Glomerular endothelial cell (primary cell): ENCODE measurements at regions not wholly inside any gene's neighbourhood (a gene's known extent, or its start where the extent isn't known, plus 50 kb on each side); places are given as distances from the start of the nearest gene placed in this dataset.

Experiments used
- DNase-seq: peaks from one replicate; pipeline ENCODE4 v3.0.0-alpha.2; 2011; ENCODE audit warnings: low read depth, low spot score; ENCODE audit errors: extremely low read depth

GRCh38 chr15:75131269-75131643 is 70.4 kb upstream of the C15orf39 start:
- DNase-seq, result no peak

DNA sequence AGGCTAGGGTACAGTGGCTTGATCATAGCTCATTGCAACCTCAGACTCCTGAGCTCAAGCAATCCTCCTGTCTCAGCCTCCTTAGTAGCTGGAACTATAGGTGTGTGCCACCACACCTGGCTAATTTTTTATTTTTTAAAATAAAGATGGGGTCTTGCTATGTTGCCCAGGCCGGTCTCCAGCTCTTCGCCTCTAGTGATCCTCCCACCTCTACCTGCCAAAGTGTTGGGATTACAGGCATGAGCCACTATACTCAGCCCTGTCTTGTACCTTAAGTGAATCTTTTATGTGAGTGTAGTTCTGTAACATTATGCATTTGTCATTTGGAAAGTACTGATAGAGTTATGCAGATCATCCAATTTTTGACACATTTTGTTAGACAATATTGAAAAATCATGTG is 66.9 kb upstream of the C15orf39 start:
- DNase-seq, result no peak

- no peak for DNase-seq
Measured at GRCh38 chr15:75136118-75136517, 65.6 kb upstream of the C15orf39 start.

DNA sequence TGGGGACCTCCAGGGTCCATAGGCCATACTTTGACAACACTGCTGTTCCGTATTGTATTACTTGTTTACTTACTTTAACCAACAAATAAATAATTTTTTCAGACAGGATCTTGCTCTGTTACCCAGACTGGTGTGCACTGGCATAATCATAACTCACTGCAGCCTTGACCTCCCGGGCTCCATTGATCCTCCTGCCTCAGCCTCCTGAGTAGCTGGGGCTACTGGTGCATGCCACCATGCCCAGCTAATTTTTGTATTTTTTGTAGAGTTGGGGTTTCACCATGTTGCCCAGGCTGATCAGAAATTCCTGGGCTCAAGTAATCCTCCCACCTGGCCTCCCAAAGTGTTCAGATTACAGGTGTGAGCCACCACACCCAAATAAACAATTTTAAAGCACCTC is 64.9 kb upstream of the C15orf39 start:
- DNase-seq, result no peak

DNA sequence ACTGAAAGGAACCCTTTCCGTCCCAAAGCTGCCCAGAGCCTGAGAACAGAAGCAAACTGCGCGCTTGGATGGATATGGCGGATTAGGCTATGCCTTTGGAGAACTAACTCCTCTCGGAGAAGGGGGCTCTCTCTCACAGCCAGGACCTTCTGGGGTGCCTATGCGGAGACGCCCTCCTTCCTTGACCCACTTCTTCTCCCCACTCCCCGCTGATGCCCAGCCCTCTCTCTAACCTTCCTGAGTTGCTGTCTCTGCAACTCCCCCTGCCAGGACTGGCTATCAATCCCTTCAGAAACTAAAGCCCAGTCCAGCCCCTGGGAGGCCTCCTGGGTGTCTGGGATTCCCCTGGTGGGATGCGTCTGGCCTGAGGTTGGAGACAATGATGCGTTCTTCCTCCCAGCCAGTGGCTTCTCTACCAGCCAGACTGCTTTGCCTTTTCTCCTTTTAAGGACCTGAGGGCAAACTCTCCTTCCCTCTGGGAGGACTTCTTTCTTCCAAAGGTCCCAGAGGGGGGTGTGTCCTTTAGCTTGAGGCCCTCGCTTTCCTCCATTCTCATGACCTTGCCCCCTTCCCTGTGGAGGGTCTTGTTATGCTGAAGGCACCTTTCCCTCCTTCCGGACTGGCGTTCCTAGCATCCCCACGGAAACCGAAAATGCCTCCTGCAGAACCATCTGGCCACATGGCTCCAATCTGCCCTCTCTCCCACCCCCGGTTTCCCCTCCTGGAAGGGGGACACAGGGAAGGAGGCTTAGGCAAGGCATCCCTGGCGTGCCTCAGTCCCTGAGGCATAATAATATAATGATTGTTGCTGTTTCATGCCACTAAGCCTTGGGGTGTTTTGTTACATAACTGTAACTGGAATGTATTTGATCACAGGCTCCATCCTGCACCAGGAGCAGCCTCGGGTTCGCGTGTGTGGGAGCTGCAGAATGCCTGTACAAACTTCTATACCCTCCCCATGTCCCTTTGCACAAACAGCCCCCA is 63.4 kb upstream of the C15orf39 start:
- DNase-seq, result no peak

DNA sequence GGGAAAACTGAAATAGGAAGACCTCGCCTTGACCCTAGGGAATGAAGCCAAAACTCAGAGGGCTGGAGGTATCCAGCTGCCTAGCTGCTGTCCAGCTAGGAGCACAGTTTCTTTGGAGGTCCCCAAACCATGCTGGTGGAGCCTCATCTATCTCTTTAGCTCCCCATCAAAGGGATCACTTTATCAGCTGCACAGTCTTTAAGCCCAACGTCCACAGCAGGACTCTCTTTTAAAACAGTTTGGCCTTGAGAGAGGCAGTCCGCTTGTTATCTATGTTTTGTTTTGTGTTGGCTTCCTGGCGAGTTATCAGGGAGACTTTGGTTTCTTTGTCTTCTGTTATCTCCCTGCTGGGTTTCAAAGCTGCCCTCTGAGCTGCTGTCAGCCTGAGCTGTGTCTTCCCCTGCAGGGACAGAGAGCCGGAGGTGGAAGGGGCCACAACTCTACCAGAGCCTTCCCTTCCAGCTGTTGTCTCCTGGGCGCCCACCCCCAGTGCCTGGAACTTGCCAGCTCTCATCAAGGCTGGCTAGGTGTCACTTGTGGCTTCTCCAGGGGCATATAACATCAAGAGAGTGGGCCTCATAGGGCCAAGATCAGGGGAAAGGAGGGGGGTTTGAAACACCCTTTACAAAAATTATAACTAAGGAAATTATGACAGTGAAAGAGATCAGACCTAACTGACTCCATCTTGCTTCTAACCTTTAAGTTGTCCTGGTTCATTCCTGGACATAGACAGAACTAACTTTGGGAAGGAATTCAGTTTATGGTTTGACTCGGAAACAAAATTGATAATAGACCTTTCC is 61.4 kb upstream of the C15orf39 start:
- DNase-seq, result no peak

DNA sequence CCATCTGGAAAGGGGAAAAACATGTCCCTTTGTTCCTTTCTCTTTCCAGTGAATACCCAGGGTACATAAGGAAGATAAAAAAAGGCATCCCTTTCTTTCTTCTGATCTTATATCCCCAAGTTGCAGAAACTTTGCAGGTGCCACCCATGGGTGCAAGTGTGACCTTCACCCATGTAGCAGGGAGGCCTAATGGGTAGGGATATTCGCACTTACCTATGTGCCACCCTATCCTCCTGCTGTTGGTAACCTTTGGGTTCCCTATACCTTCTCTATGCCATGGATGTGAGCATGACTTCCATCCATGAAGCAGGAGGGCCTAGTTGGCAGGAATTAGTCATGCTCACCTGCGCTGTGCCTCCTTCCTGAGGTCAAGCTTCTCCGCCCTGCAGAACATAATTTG is 59.2 kb upstream of the C15orf39 start:
- DNase-seq, result no peak

GRCh38 chr15:75143738-75144334 is 57.8 kb upstream of the C15orf39 start:
- DNase-seq, result no peak

- no peak for DNase-seq
Measured at GRCh38 chr15:75145027-75145841, 56.4 kb upstream of the C15orf39 start.

GRCh38 chr15:75148280-75148679 is 53.4 kb upstream of the C15orf39 start:
- no peak for DNase-seq

GRCh38 chr15:75149867-75150709 is 51.6 kb upstream of the C15orf39 start:
- DNase-seq, result no peak

DNA sequence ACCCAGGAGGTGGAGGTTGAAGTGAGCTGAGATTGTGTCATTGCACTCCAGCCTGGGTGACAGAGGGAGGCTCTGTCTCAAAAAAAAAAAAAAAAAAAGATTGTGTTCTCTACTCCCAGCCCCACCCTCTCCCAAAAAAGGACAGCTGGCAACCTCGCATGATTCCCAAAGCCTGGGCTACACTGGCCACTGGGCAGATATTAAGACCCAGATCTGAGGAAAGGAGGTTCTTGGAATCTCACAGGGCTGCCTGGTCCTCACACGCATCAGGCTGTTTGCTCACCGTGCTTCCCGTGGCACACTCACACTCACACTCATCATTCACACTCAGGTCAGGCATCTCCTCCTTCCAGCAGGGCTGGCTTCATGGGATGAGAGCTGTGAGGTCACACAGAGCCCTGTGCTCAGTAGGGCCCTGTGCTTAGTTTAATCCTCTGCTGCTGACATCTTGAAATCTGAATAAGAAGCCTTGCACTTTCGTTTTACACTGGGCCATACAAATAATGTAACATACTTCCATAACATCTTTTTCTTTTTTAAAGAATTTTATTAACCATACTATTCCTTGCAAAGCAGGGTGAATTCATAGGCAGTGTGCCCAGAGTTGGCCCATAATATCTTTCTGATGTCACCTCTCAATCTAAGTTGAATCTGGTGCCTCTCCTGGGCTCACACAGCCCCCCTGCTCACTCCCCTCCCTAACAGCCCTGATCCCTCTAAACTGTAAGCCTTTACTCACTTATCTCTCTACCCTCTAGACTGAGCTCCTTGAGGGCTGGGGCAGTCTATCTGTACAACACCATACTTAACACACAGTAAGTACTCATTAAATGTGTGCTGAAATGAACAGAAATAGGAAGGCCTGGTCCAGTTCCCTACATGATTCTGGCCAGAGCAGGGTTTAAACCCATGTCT is 50.2 kb upstream of the C15orf39 start:
- DNase-seq, result no peak
